GM12873 (cell line): ENCODE measurements at regions not wholly inside any gene's neighbourhood (a gene's known extent, or its start where the extent isn't known, plus 50 kb on each side); places are given as distances from the start of the nearest gene placed in this dataset.

ENCODE experiments used
- TF ChIP-seq, protein P1 (sequence below): IDR thresholded peaks from 2 replicates; pipeline ENCODE4 v1.5.1; 2012; ENCODE audit warnings: low read depth, mild to moderate bottlenecking, moderate library complexity, low read length, control low read depth; ENCODE audit not compliant: insufficient read depth; ENCODE audit errors: missing control alignments

DNA sequence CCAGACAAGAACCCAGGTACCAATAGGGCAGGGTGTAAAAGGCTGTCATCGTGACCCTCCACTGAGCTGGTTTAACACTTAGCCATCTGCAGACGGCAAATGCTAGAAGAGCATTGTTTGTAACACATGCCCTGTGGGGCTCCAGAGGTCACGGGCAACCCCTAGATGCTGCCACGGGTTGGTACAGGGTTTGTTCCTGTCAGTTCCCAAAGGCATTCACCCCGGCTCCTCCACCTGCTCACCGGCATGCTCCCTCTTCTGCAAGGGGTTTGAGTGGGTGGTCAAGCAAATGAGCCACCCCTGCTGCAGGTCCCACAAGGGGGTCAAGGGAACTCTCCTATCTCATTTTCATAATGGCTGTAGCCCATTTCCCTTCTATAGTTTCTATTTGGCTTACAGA is 229.3 kb downstream of the ZPLD1 start:
- TF ChIP-seq, protein P1, sequence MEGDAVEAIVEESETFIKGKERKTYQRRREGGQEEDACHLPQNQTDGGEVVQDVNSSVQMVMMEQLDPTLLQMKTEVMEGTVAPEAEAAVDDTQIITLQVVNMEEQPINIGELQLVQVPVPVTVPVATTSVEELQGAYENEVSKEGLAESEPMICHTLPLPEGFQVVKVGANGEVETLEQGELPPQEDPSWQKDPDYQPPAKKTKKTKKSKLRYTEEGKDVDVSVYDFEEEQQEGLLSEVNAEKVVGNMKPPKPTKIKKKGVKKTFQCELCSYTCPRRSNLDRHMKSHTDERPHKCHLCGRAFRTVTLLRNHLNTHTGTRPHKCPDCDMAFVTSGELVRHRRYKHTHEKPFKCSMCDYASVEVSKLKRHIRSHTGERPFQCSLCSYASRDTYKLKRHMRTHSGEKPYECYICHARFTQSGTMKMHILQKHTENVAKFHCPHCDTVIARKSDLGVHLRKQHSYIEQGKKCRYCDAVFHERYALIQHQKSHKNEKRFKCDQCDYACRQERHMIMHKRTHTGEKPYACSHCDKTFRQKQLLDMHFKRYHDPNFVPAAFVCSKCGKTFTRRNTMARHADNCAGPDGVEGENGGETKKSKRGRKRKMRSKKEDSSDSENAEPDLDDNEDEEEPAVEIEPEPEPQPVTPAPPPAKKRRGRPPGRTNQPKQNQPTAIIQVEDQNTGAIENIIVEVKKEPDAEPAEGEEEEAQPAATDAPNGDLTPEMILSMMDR: no peak

DNA sequence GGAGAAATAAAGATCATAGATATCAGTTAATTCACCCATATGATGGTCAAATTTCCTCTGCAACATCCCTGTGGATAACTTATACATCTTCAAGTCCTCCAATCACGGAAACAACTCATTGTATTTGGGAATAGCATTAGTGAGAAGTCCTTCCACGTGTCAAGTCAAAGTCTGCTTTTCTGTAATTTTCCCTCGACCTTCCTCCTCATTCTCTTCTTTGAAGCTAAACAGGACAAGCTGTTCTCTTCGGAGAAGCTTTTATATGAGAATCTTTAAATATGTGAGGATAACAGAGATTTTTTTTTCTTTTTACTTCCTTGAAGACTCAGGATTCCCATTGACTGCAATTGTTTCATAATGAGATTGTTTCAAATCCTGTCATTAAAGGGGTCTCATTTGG is 230.4 kb downstream of the ZPLD1 start:
- TF ChIP-seq, protein P1: no peak

DNA sequence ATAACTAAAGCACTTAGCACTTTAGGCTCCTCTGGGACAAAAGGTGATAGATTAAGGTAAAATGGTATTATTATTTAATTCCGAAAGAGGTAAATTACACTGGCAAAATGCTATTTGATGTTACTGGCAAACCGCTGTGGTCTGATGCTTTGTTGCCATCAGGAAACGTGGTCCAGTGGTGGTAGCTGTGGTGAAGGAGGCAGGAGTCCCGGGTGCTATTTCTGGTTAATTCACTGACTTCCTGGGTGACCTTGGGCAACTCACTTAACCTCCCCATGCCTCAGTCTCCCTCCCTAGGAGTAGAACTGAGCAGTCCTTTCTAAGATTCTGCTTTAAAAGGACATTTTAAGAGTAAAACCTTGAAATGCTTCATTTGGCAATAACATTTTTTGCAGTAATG is 233.4 kb downstream of the ZPLD1 start:
- TF ChIP-seq, protein P1: no peak

DNA sequence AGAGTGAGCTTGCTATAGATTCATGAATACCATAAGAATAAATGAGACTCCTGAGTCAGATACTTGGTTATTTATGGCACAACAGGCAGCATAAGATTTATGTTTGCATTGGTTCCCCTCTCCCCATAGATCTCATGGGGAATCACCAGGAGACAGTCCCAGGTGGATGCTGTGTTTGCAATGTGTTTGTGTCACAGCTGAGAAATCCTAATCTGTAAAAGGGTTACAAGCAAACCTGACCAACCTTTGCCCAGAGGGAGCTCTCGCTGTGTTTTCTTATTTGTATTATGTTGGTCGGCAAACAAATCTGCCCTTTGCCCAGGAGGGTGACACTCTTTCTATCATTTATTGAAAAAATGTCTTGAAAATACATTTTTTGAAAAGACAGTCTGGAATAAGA is 236.2 kb downstream of the ZPLD1 start:
- TF ChIP-seq, protein P1: no peak

DNA sequence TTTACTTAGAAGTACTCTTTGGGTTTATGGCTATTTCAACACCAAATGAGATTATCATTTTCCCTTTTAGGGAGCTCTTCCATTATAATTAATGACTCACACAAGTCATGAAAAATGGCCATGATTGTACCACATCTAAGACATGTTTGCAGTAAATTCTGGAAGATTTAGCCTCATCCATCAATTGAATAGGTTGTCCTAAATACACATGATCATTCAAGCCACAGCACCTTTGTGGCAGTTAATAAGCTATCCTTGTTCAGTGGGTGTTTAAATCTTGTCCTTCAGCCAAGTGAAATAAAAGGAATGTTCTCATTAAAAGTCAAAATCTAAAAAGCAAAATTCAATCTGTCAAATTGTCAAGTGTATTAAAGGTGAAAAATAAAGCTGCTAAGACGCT is 237.5 kb downstream of the ZPLD1 start:
- TF ChIP-seq, protein P1: no peak

DNA sequence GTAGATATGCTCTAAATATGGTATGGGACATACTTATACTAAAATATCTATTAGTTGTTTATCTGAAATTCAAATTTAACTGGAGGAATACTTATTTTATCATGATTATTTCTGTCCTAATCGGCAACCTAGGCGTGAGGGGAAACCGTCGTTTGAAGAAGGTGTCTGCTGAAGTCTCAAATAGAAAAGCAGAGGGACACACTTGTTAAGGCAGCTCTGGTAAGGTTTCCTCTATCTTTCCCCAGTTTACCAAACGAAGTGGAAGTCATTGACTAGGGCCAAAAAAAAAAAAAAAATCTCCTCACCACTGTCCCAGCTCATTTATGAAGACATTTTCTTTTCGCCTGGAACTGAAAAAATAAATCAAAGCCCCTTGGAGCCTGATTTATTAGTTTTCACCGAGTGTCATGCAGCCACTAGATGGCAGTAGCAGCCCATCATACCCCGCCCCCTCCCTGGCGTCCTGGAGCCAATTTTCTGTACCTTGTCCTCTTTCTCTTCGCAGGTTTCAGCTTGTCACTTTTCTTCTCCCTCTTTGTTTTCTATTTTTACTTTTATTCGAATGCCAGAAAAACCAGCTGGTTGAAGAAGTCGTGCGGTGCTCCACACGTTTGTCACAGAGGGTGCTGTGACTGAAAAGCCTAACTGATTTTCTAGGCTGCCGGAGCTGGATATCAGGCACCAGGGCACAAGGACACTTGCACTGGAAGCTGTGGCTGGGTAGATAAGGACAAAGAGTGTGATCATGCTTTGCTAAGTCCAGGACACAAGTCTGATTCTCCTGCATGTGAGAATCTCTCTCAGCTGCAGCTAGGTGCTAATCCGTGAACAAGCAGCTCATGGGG is 238.7 kb downstream of the ZPLD1 start:
- TF ChIP-seq, protein P1: peak; percentile 83

DNA sequence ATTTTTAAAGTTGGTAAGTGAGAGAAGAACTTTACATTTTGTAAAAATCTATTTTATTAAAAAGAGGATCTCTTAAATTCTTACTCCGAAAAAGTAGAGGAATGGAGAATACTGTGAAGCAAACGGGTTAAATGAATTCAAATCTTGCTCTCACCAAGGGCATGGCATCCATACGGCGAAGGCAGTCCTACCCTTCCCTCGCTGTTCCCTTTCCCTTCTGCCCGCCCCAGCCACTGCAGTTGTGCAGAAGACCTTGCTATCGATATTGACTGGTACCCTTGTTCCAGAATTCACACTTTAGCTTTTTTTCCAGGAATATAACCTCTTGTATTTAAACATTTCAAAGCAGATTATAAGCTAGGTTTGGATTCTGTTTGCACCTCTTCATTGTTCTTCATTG is 239.5 kb downstream of the ZPLD1 start:
- TF ChIP-seq, protein P1: no peak
